Karpas-422 (cell line): ENCODE measurements at regions not wholly inside any gene's neighbourhood (a gene's known extent, or its start where the extent isn't known, plus 50 kb on each side); places are given as distances from the start of the nearest gene placed in this dataset.

ENCODE experiments used
- DNase-seq: peaks from one replicate; pipeline ENCODE4 v3.0.0-alpha.2; 2015
- H2AFZ ChIP-seq: fragments of 200-600 bp; sonication (generic); 2 replicates; pipeline ENCODE4 v1.6.1; 2014; ENCODE audit warnings: antibody characterized with exemption, low read length, mixed read lengths
- H3K27ac ChIP-seq: fragments of 200-600 bp; sonication (generic); 2 replicates; pipeline ENCODE4 v1.5.1; 2014; ENCODE audit warnings: mild to moderate bottlenecking, low read length, moderate library complexity
- H3K27me3 ChIP-seq: fragments of 200-600 bp; sonication (generic); 2 replicates; pipeline ENCODE4 v1.6.1; 2014; ENCODE audit warnings: low read length, mixed read lengths
- H3K36me3 ChIP-seq: fragments of 200-600 bp; sonication (generic); 2 replicates; pipeline ENCODE4 v1.6.1; 2014; ENCODE audit warnings: low read length, mixed read lengths; ENCODE audit not compliant: insufficient read depth
- H3K4me1 ChIP-seq: fragments of 200-600 bp; sonication (generic); 2 replicates; pipeline ENCODE4 v1.6.1; 2014; ENCODE audit warnings: mild to moderate bottlenecking, low read length, mixed read lengths
- H3K4me2 ChIP-seq: fragments of 200-600 bp; sonication (generic); 2 replicates; pipeline ENCODE4 v1.6.1; 2014; ENCODE audit warnings: low read length, low read depth, mild to moderate bottlenecking; ENCODE audit not compliant: poor library complexity, severe bottlenecking
- H3K4me3 ChIP-seq: fragments of 200-600 bp; sonication (generic); 2 replicates; pipeline ENCODE4 v1.5.1; 2014; ENCODE audit warnings: mild to moderate bottlenecking, antibody characterized with exemption, low read length, mixed read lengths
- H3K79me2 ChIP-seq: fragments of 200-600 bp; sonication (generic); 2 replicates; pipeline ENCODE4 v1.6.1; 2014; ENCODE audit warnings: mild to moderate bottlenecking, low read length, mixed read lengths
- H3K9ac ChIP-seq: fragments of 200-600 bp; sonication (generic); 2 replicates; pipeline ENCODE4 v1.6.0; 2014; ENCODE audit warnings: low read length
- H3K9me2 ChIP-seq: fragments of 200-600 bp; sonication (generic), shearing (Covaris generic); replicated peaks from 2 replicates; pipeline ENCODE4 v1.6.0; 2014; ENCODE audit warnings: mild to moderate bottlenecking, low read length, moderate library complexity; ENCODE audit not compliant: insufficient read depth
- H3K9me3 ChIP-seq: fragments of 300-700, 200-600 bp; sonication (generic); 2 replicates; pipeline ENCODE4 v1.6.1; 2014; ENCODE audit warnings: low read length, mixed read lengths
- H4K20me1 ChIP-seq: fragments of 200-600 bp; sonication (generic); 2 replicates; pipeline ENCODE4 v1.6.1; 2014; ENCODE audit warnings: mild to moderate bottlenecking, antibody characterized with exemption, low read length, low read depth; ENCODE audit not compliant: insufficient read depth

GRCh38 chr1:38114241-38115026 lies 67.8 kb upstream of the POU3F1 start:
- Histone ChIP-seq H3K36me3 (no peaks in the 10 kb centered on the region), H3K4me2 (no peak overlapping the region), H2AFZ (no peak overlapping the region), H3K9ac (no peak overlapping the region), H3K9me3 (no peaks in the 10 kb centered on the region), H3K4me1 (peaks cover 9% of the 10 kb centered on the region), H3K9me2 (no peaks in the 10 kb centered on the region), H3K4me3 (no peak overlapping the region), H3K27me3 (no peaks in the 10 kb centered on the region), H4K20me1 (no peaks in the 10 kb centered on the region), H3K27ac (no peak overlapping the region), H3K79me2 (no peaks in the 10 kb centered on the region)
- no peak for DNase-seq

GRCh38 chr1:38113159-38113666 lies 66.6 kb upstream of the POU3F1 start:
- no peak for DNase-seq
- Histone ChIP-seq H3K27ac (no peak overlapping the region), H3K27me3 (no peaks in the 10 kb centered on the region), H3K9me2 (no peaks in the 10 kb centered on the region), H3K79me2 (no peaks in the 10 kb centered on the region), H3K9me3 (no peaks in the 10 kb centered on the region), H3K4me2 (no peak overlapping the region), H4K20me1 (no peaks in the 10 kb centered on the region), H3K4me3 (no peak overlapping the region), H3K36me3 (no peaks in the 10 kb centered on the region), H3K4me1 (peaks cover 9% of the 10 kb centered on the region), H3K9ac (no peak overlapping the region), H2AFZ (no peak overlapping the region)

- Histone ChIP-seq H3K79me2 (no peaks in the 10 kb centered on the region), H4K20me1 (no peaks in the 10 kb centered on the region), H3K9me3 (no peaks in the 10 kb centered on the region), H2AFZ (no peak overlapping the region), H3K36me3 (no peaks in the 10 kb centered on the region), H3K27ac (no peak overlapping the region), H3K4me1 (peaks cover 16% of the 10 kb centered on the region), H3K4me3 (no peak overlapping the region), H3K9ac (no peak overlapping the region), H3K4me2 (no peak overlapping the region), H3K9me2 (no peaks in the 10 kb centered on the region), H3K27me3 (no peaks in the 10 kb centered on the region)
- DNase-seq = no peak
Observed at GRCh38 chr1:38111589-38111988, 65.0 kb upstream of the POU3F1 start.

- Histone ChIP-seq H3K4me2 (no peak overlapping the region), H4K20me1 (no peaks in the 10 kb centered on the region), H3K79me2 (no peaks in the 10 kb centered on the region), H3K9me2 (no peaks in the 10 kb centered on the region), H3K9ac (no peak overlapping the region), H3K36me3 (no peaks in the 10 kb centered on the region), H3K4me1 (peaks cover 12% of the 10 kb centered on the region), H3K9me3 (no peaks in the 10 kb centered on the region), H2AFZ (no peak overlapping the region), H3K27ac (no peak overlapping the region), H3K4me3 (no peak overlapping the region), H3K27me3 (no peaks in the 10 kb centered on the region)
- no peak for DNase-seq
Observed at GRCh38 chr1:38105267-38105666, 58.7 kb upstream of the POU3F1 start.

DNA sequence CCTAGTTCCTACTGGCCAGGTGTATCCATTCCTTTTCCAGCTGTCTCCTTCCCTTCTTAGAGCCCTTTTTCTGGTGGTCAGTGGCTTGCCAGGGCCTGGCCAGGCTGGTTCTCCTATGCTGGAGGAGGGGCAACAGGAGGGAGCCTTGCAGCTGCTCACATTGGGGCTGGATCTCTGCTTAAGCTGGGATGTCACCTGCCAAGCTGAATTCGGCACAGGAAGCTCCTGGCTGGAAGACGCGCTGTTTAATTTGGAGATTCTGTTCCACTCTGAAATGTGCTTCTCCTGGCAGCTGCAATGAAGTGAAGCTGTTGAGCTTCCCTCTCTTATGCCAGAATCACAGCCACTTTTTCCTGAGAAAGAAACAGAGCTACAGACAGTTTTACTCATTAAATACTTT lies 56.0 kb upstream of the POU3F1 start:
- no peak overlapping the region for H3K4me3 ChIP-seq

GRCh38 chr1:38101037-38101785 lies 54.6 kb upstream of the POU3F1 start:
- Histone ChIP-seq H3K4me1 (peaks cover 1% of the 10 kb centered on the region), H3K36me3 (no peaks in the 10 kb centered on the region), H3K79me2 (no peaks in the 10 kb centered on the region), H3K4me2 (no peak overlapping the region), H3K9ac (no peak overlapping the region), H4K20me1 (no peaks in the 10 kb centered on the region), H3K27me3 (no peaks in the 10 kb centered on the region), H3K9me3 (no peaks in the 10 kb centered on the region), H3K9me2 (no peaks in the 10 kb centered on the region), H3K4me3 (no peak overlapping the region), H2AFZ (no peak overlapping the region), H3K27ac (no peak overlapping the region)
- DNase-seq = no peak

More for the DNA sequence above, 56.0 kb upstream of the POU3F1 start:
- Histone ChIP-seq H3K4me1 (peaks cover 12% of the 10 kb centered on the region), H3K9me2 (no peaks in the 10 kb centered on the region), H3K36me3 (no peaks in the 10 kb centered on the region), H3K79me2 (no peaks in the 10 kb centered on the region), H3K4me2 (no peak overlapping the region), H3K9ac (no peak overlapping the region), H3K9me3 (no peaks in the 10 kb centered on the region), H4K20me1 (no peaks in the 10 kb centered on the region), H3K27ac (no peak overlapping the region), H2AFZ (no peak overlapping the region), H3K27me3 (no peaks in the 10 kb centered on the region)
- no peak for DNase-seq

DNA sequence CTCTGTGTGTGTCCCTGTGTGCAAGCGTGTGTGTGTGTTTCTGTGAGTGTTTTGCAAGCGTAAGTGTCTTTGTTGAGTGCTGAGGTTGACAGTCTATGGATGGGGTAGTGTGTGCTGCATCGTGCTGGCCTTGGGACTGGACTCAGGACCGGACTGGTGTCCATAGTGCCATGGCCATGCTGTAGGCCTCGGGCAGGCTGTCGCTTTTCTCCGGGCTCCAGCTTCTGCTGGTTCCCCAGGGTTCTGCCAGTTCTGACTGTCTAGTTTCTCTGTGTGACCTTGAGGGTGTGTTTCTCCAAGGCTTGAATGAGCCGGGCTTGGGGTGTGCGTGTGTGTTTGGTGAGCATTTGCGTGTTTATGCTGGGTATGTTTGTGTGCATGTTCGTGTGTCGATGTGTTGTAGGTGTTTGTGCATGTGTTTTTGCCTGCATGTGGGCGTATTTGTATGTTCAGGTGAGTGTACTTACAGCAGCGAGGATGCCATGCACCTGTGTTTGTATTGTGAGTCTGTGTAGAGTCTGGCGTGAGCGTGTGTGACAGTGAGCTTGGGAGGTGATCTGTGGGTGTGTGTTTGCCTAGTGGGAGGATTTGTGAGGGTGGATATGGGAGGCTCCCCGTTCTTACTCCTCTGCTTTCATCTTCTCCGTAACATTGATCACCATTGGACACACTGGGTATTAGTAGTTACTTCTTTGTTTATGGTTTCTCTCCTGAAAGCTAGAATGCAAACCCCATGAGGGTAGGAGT lies 51.7 kb upstream of the POU3F1 start:
- no peaks in the 10 kb centered on the region for H4K20me1 ChIP-seq
- no peaks in the 10 kb centered on the region for H3K79me2 ChIP-seq
- no peak overlapping the region for H3K4me2 ChIP-seq
- no peaks in the 10 kb centered on the region for H3K4me1 ChIP-seq
- H2AFZ ChIP-seq = no peak overlapping the region
- H3K9ac ChIP-seq = no peak overlapping the region
- H3K9me2 ChIP-seq = no peaks in the 10 kb centered on the region
- no peak overlapping the region for H3K4me3 ChIP-seq
- DNase-seq = no peak
- H3K36me3 ChIP-seq = no peaks in the 10 kb centered on the region
- no peaks in the 10 kb centered on the region for H3K9me3 ChIP-seq
- H3K27me3 ChIP-seq = peaks cover under 1% of the 10 kb centered on the region; the same call in 1 of the 2 replicates
- no peak overlapping the region for H3K27ac ChIP-seq
